HCT116 (cell line): ENCODE measurements at regions not wholly inside any gene's neighbourhood (a gene's known extent, or its start where the extent isn't known, plus 50 kb on each side); places are given as distances from the start of the nearest gene placed in this dataset.

ENCODE experiments used
- ATAC-seq: fragments of 200-7000 bp; cut with Tn5 transposase; 2 replicates; pipeline ENCODE4 v1.9.1; 2020; ENCODE audit warnings: mild to moderate bottlenecking, moderate library complexity
- BruUV-seq: library from RNA; stranded (reverse); fragments of 400-500 nt; replicated peaks from 2 replicates; lab custom pipeline; 2021; lab: Mats Ljungman, UMichigan
- CTCF ChIA-PET: fragments of 300-600 bp; sonication (Branson Sonifier 250); formaldehyde crosslinking; loops from one replicate; lab custom pipeline; 2021; ENCODE audit warnings: antibody characterized with exemption; lab: Charles Lee
- POLR2A ChIA-PET: fragments of 300-600, 350-600 bp; sonication (Branson Sonifier 250); formaldehyde crosslinking; loops from one replicate; lab custom pipeline; 2021; ENCODE audit warnings: antibody characterized with exemption; lab: Charles Lee
- RAD21 ChIA-PET, 2 experiments: fragments of 300-600 bp; sonication (Branson Sonifier 250); formaldehyde crosslinking; loops; one replicate each; lab custom pipeline; 2023; ENCODE audit warnings: low total read pairs in 2 of 2; ENCODE audit not compliant: uncharacterized antibody in 2 of 2, unreplicated experiment in 2 of 2, low non-redundant PET in 1 of 2; lab: Charles Lee
- DNase-seq: peaks from one replicate; pipeline ENCODE4 v3.0.0-alpha.2; 2010; ENCODE audit warnings: low read depth, low spot score
- H2AFZ ChIP-seq: fragments of 200-600 bp; shearing (Covaris generic), sonication (generic); 2 replicates; pipeline ENCODE4 v1.6.1; 2017; ENCODE audit warnings: low read depth, mixed run types, mixed read lengths, antibody characterized with exemption, low read length; ENCODE audit not compliant: poor library complexity, severe bottlenecking
- H3K27ac ChIP-seq: 2 replicates; pipeline ENCODE4 v1.5.1; 2012; ENCODE audit warnings: low read depth, low read length
- H3K27me3 ChIP-seq: fragments of 200-600 bp; sonication (generic); 2 replicates; pipeline ENCODE4 v1.6.1; 2016; ENCODE audit warnings: mixed run types, low read length, mixed read lengths; ENCODE audit not compliant: insufficient read depth
- H3K36me3 ChIP-seq, 2 experiments: fragments of 200-500 bp in 1 of 2; fragments of 200-600 bp in 1 of 2; sonication (Bioruptor generic) in 1 of 2; sonication (generic) in 1 of 2; 2 replicates each; pipeline versions ENCODE4 v1.5.1 to v1.6.1; 2014 to 2016; ENCODE audit warnings: low read length in 2 of 2, inconsistent platforms in 1 of 2, mixed read lengths in 1 of 2, mixed run types in 1 of 2; ENCODE audit not compliant: insufficient read depth in 2 of 2, control insufficient read depth in 1 of 2
- H3K4me1 ChIP-seq, 2 experiments: fragments of 200-600 bp in 1 of 2; sonication (generic) in 1 of 2; 2 replicates each; pipeline versions ENCODE4 v1.5.1 to v1.6.1; 2012 to 2017; ENCODE audit warnings: low read length in 2 of 2, inconsistent platforms in 1 of 2, mild to moderate bottlenecking in 1 of 2, mixed read lengths in 1 of 2, mixed run types in 1 of 2, moderate library complexity in 1 of 2; ENCODE audit not compliant: insufficient read depth in 2 of 2, control insufficient read depth in 1 of 2
- H3K4me2 ChIP-seq: fragments of 200-600 bp; sonication (generic); 2 replicates; pipeline ENCODE4 v1.6.1; 2017; ENCODE audit warnings: mixed run types, low read length, mixed read lengths
- H3K4me3 ChIP-seq, 2 experiments: fragments of 200-600 bp in 1 of 2; sonication (generic) in 1 of 2; replicated peaks in 1 of 2; 2 replicates each; pipeline ENCODE4 v1.5.1; 2011 to 2016; ENCODE audit warnings: low read length in 2 of 2, control low read depth in 1 of 2, low read depth in 1 of 2, mild to moderate bottlenecking in 1 of 2, mixed read lengths in 1 of 2, mixed run types in 1 of 2
- H3K79me2 ChIP-seq: fragments of 200-600 bp; sonication (generic); 2 replicates; pipeline ENCODE4 v1.6.1; 2017; ENCODE audit warnings: mild to moderate bottlenecking, mixed run types, low read length, moderate library complexity, mixed read lengths; ENCODE audit not compliant: insufficient read depth
- H3K9ac ChIP-seq: fragments of 200-600 bp; sonication (generic); 2 replicates; pipeline ENCODE4 v1.6.1; 2016; ENCODE audit warnings: low read length, mixed read lengths
- H3K9me2 ChIP-seq: fragments of 200-600 bp; sonication (generic), shearing (Covaris generic); 2 replicates; pipeline ENCODE4 v1.6.1; 2017; ENCODE audit warnings: mixed run types, mild to moderate bottlenecking, moderate library complexity; ENCODE audit not compliant: insufficient read depth
- H3K9me3 ChIP-seq, 2 experiments: fragments of 200-500 bp in 1 of 2; fragments of 200-600 bp in 1 of 2; sonication (Bioruptor generic) in 1 of 2; sonication (generic) in 1 of 2; 2 replicates each; pipeline ENCODE4 v1.6.1; 2014 to 2017; ENCODE audit warnings: low read length in 2 of 2, mixed read lengths in 2 of 2, inconsistent platforms in 1 of 2, low read depth in 1 of 2, mild to moderate bottlenecking in 1 of 2, mixed run types in 1 of 2, moderate library complexity in 1 of 2; ENCODE audit not compliant: control insufficient read depth in 1 of 2, insufficient read depth in 1 of 2
- H4K20me1 ChIP-seq: fragments of 200-600 bp; sonication (generic), shearing (Covaris generic); 2 replicates; pipeline ENCODE4 v1.6.1; 2017; ENCODE audit warnings: mixed run types, mild to moderate bottlenecking, moderate library complexity; ENCODE audit not compliant: insufficient read depth
- CEBPB ChIP-seq: IDR thresholded peaks from 2 replicates; pipeline ENCODE4 v1.6.1; 2012; ENCODE audit warnings: low read depth
- CTCF ChIP-seq, 3 experiments: fragments of 200-600 bp in 1 of 3; sonication (generic) in 1 of 3; IDR thresholded peaks in 2 of 3; conservative IDR thresholded peaks in 1 of 3; 2 replicates each; pipeline ENCODE4 v1.5.1; 2012 to 2017; ENCODE audit warnings: low read depth in 2 of 3, low read length in 2 of 3, antibody characterized with exemption in 1 of 3, borderline replicate concordance in 1 of 3, control low read depth in 1 of 3, mild to moderate bottlenecking in 1 of 3, mixed read lengths in 1 of 3, mixed run types in 1 of 3, moderate library complexity in 1 of 3; ENCODE audit not compliant: insufficient read depth in 1 of 3
- EGR1 ChIP-seq: IDR thresholded peaks from 2 replicates; pipeline ENCODE4 v1.6.1; 2012; ENCODE audit warnings: low read depth
- EZH2 ChIP-seq: fragments of 200-600 bp; sonication (generic); IDR thresholded peaks from 2 replicates; pipeline ENCODE4 v1.6.1; 2017; ENCODE audit warnings: antibody characterized with exemption, mixed run types
- EZH2phosphoT487 ChIP-seq: fragments of 200-600 bp; IDR thresholded peaks from 2 replicates; pipeline ENCODE4 v1.6.1; 2018; ENCODE audit warnings: antibody characterized with exemption, borderline replicate concordance
- FOSL1 ChIP-seq: IDR thresholded peaks from 2 replicates; pipeline ENCODE4 v1.6.1; 2012; ENCODE audit warnings: low read depth
- POLR2A ChIP-seq: IDR thresholded peaks from 2 replicates; pipeline ENCODE4 v1.7.0; 2011; ENCODE audit warnings: borderline replicate concordance; ENCODE audit not compliant: insufficient read depth, insufficient read length; ENCODE audit errors: extremely low read depth
- POLR2AphosphoS5 ChIP-seq: IDR thresholded peaks from 2 replicates; pipeline ENCODE4 v1.6.1; 2011; ENCODE audit warnings: mild to moderate bottlenecking, low read depth, low read length, moderate library complexity
- RAD21 ChIP-seq: IDR thresholded peaks from 2 replicates; pipeline ENCODE4 v1.6.1; 2012; ENCODE audit warnings: low read depth, mild to moderate bottlenecking
- TCF7L2 ChIP-seq: IDR thresholded peaks from 2 replicates; pipeline ENCODE4 v1.7.0; 2011; ENCODE audit warnings: borderline replicate concordance, inconsistent platforms; ENCODE audit not compliant: insufficient read depth, insufficient read length; ENCODE audit errors: extremely low read depth
- YY1 ChIP-seq: IDR thresholded peaks from 2 replicates; pipeline ENCODE4 v1.6.1; 2011; ENCODE audit warnings: low read length, low read depth, moderate library complexity, mild to moderate bottlenecking; ENCODE audit not compliant: insufficient replicate concordance; ENCODE audit errors: extremely low read depth
- ZFX ChIP-seq: fragments of 450-650 bp; IDR thresholded peaks from 2 replicates; pipeline ENCODE4 v1.6.1; 2017
- ZNF274 ChIP-seq: fragments of 200-500 bp; sonication (Bioruptor generic); IDR thresholded peaks from 2 replicates; pipeline ENCODE4 v1.6.1; 2014; ENCODE audit warnings: mild to moderate bottlenecking, low read depth, low read length, inconsistent platforms
- intact Hi-C: fragments of 100-400 bp; cut with micrococcal nuclease; formaldehyde crosslinking; loops from 2 replicates; pipeline ENCODE4 v1.10.0; 2022

- DNase-seq (no peak), ATAC-seq (no peak)
- no peaks in the 10 kb centered on the region for H4K20me1 ChIP-seq
- no peaks in the 10 kb centered on the region for H3K9me3 ChIP-seq
- no peaks in the 10 kb centered on the region for H3K79me2 ChIP-seq
- H3K27ac ChIP-seq: no peak overlapping the region
- ChIA-PET POLR2A (no interaction called here), CTCF (no interaction called here)
- BruUV-seq: no TSS peak
- intact Hi-C loops: loop anchor here (5.0 kb wide), 1 partner anchor 36 kb away; no protein-coding TSS in a partner anchor
- no peaks in the 10 kb centered on the region for H3K9me2 ChIP-seq
- H3K4me2 ChIP-seq: no peak overlapping the region
- H3K36me3 ChIP-seq: no peaks in the 10 kb centered on the region
- H3K27me3 ChIP-seq: no peaks in the 10 kb centered on the region
- H3K9ac ChIP-seq: no peak overlapping the region
- H3K4me3 ChIP-seq: no peak overlapping the region
- H2AFZ ChIP-seq: no peak overlapping the region
- no peak for TF ChIP-seq CEBPB
- no peak for TF ChIP-seq CTCF (IDR thresholded peaks at IDR 0.05 in 2 of 3, conservative IDR thresholded peaks at IDR 0.05 in 1 of 3; ENCODE audit: borderline replicate concordance in 1 of 3, insufficient read depth in 1 of 3, low read depth in 2 of 3, low read length in 2 of 3)
- no peak for TF ChIP-seq YY1
- no peak for TF ChIP-seq EZH2phosphoT487
- TF ChIP-seq, all 23 proteins: peak for 0
- RAD21 ChIA-PET: no interaction called here
- no peaks in the 10 kb centered on the region for H3K4me1 ChIP-seq
These were observed 133.9 kb upstream of the BTN3A2 start for GRCh38 chr6:26231006-26231587.

- Histone ChIP-seq H3K4me1 (no peaks in the 10 kb centered on the region), H3K79me2 (no peaks in the 10 kb centered on the region), H3K9me2 (no peaks in the 10 kb centered on the region), H3K4me3 (no peak overlapping the region), H2AFZ (no peak overlapping the region), H3K27me3 (no peaks in the 10 kb centered on the region), H4K20me1 (no peaks in the 10 kb centered on the region), H3K27ac (no peak overlapping the region), H3K4me2 (no peak overlapping the region), H3K36me3 (no peaks in the 10 kb centered on the region), H3K9ac (no peak overlapping the region), H3K9me3 (no peaks in the 10 kb centered on the region)
- ATAC-seq (no peak), DNase-seq (no peak)
- ChIA-PET RAD21 (no interaction called here), CTCF (no interaction called here), POLR2A (no interaction called here)
- intact Hi-C loops: loop anchor here (5.0 kb wide), 1 partner anchor 35 kb away; no protein-coding TSS in a partner anchor
- BruUV-seq: no TSS peak
- TF ChIP-seq POLR2A (no peak), YY1 (no peak), ZFX (no peak), CTCF (IDR thresholded peaks at IDR 0.05 in 2 of 3, conservative IDR thresholded peaks at IDR 0.05 in 1 of 3; ENCODE audit: borderline replicate concordance in 1 of 3, insufficient read depth in 1 of 3, low read depth in 2 of 3, low read length in 2 of 3) (no peak), EGR1 (no peak), RAD21 (no peak), ZNF274 (no peak), CEBPB (no peak), TCF7L2 (no peak), POLR2AphosphoS5 (no peak), FOSL1 (no peak), EZH2 (no peak), EZH2phosphoT487 (no peak)
These were observed 132.6 kb upstream of the BTN3A2 start for GRCh38 chr6:26232306-26232939.
